ENCODE measurements at regions not wholly inside any gene's neighbourhood (a gene's known extent, or its start where the extent isn't known, plus 50 kb on each side); places are given as distances from the start of the nearest gene placed in this dataset.
"Not testable (repeated sequence)": the region's sequence is repeated elsewhere in the genome, so short reads cannot be mapped to it uniquely, and the experiment has no call there.

DNA sequence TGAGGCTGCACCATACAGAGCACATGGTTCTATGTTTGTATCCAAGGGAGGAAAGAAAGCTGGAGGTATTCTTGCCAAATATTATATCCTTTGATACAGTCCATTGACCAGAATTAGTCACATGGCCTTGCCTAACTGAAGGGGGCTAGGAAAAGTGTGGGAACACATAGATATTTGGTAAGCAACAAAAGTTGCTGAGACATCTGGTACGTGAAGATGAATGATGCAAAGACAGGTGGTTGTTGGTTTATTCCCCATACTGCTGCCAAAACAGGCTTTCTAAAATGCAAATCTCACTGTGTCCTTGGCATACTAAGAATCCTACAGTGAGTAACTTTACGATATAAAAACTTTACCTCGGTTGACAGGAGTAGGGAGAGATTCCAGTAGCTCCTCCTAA lies 162.2 kb downstream of the VGLL3 start:
- ChIA-PET POLR2A (no interaction called here), CTCF (no interaction called here)
- Histone ChIP-seq H3K27ac (no peak overlapping the region), H3K4me2 (no peak overlapping the region), H3K9me3 (no peaks in the 10 kb centered on the region), H3K4me3 (no peak overlapping the region), H3K4me1 (no peaks in the 10 kb centered on the region)
- FAIRE-seq (no peak), ATAC-seq (no peak), DNase-seq (ENCODE audit: low read depth in 1 of 2, low spot score in 1 of 2) (no peak)
- TF ChIP-seq CTCF (IDR thresholded peaks at IDR 0.05) (no peak), RARB (CRISPR knock-in tag; IDR thresholded peaks at IDR 0.05) (no peak), CBX8 (IDR thresholded peaks at IDR 0.05) (no peak), ESRRA (IDR thresholded peaks at IDR 0.05; ENCODE audit: borderline replicate concordance, low read length) (no peak), EP300 (IDR thresholded peaks at IDR 0.05) (no peak), EHMT2 (IDR thresholded peaks at IDR 0.05; ENCODE audit: low read depth) (no peak), BCL3 (IDR thresholded peaks at IDR 0.05) (no peak), HOXA7 (CRISPR knock-in tag; IDR thresholded peaks at IDR 0.05) (no peak), CBX2 (IDR thresholded peaks at IDR 0.05; ENCODE audit: borderline replicate concordance, low read depth) (no peak), MAZ (IDR thresholded peaks at IDR 0.05; ENCODE audit: borderline replicate concordance, low read depth, low read length) (no peak), BHLHE40 (IDR thresholded peaks at IDR 0.05; ENCODE audit: low read depth, low read length) (no peak)
- WGBS (ENCODE audit: missing lambda C conversion rate): 62% methylated on average over 3 of the region's 3 CpGs

DNA sequence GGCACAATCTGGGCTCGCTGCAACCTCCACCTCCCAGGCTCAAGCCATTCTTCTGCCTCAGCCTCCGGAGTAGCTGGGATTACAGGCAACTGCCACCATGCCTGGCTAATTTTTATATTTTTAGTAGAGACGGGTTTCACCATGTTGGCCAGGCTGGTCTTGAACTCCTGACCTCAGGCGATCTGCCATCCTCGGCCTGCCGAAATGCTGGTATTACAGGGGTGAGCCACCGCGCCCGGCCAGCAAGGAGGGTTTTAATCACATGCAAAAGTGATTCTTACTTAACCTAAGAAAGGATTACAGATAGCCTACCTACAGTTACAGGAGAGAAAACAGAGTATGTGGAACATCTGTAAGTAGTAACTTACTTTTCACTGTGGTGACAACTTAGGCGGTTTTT lies 163.4 kb downstream of the VGLL3 start:
- ATAC-seq; H3K4me2 ChIP-seq; H3K4me3 ChIP-seq; H3K4me1 ChIP-seq; DNase-seq (ENCODE audit: low read depth in 1 of 2, low spot score in 1 of 2); H3K27ac ChIP-seq; H3K9me3 ChIP-seq; POLR2A ChIA-PET; FAIRE-seq: not testable (repeated sequence)
- 83% methylated on average over 10 of the region's 10 CpGs for WGBS (ENCODE audit: missing lambda C conversion rate)
- CTCF ChIA-PET: interaction anchor here (1.4 kb wide), 1 partner anchor 11 kb away, joined by 3 read pairs; no protein-coding TSS in a partner anchor

GRCh38 chr3:86826292-86826691 lies 164.7 kb downstream of the VGLL3 start:
- ChIA-PET CTCF (interaction anchor here (1.4 kb wide), 1 partner anchor 10 kb away, joined by 3 read pairs; no protein-coding TSS in a partner anchor), POLR2A (no interaction called here)
- Histone ChIP-seq H3K4me3 (no peak overlapping the region), H3K27ac (no peak overlapping the region), H3K4me2 (no peak overlapping the region), H3K4me1 (no peaks in the 10 kb centered on the region), H3K9me3 (no peaks in the 10 kb centered on the region)
- TF ChIP-seq ESRRA (IDR thresholded peaks at IDR 0.05; ENCODE audit: borderline replicate concordance, low read length) (no peak), SREBF2 (IDR thresholded peaks at IDR 0.05) (no peak), JUNB (IDR thresholded peaks at IDR 0.05) (no peak), MAZ (IDR thresholded peaks at IDR 0.05; ENCODE audit: borderline replicate concordance, low read depth, low read length) (no peak), PHF8 (IDR thresholded peaks at IDR 0.05; ENCODE audit: borderline replicate concordance, low read depth) (no peak), BHLHE40 (IDR thresholded peaks at IDR 0.05; ENCODE audit: low read depth, low read length) (no peak), RNF2 (IDR thresholded peaks at IDR 0.05; ENCODE audit: borderline replicate concordance, low read depth) (no peak), CEBPB (IDR thresholded peaks at IDR 0.05) (no peak), EP300 (IDR thresholded peaks at IDR 0.05) (no peak), MAX (IDR thresholded peaks at IDR 0.05) (no peak), MYC (IDR thresholded peaks at IDR 0.05; ENCODE audit: borderline replicate concordance, low read length) (no peak), POLR2AphosphoS2 (conservative IDR thresholded peaks at IDR 0.05; ENCODE audit: low read length) (no peak), ZC3H11A (IDR thresholded peaks at IDR 0.05) (no peak), GATA3 (IDR thresholded peaks at IDR 0.05; ENCODE audit: borderline replicate concordance) (no peak), RARB (CRISPR knock-in tag; IDR thresholded peaks at IDR 0.05) (no peak), KDM5A (IDR thresholded peaks at IDR 0.05) (no peak), FOSB (CRISPR knock-in tag; IDR thresholded peaks at IDR 0.05) (no peak), ZFP36 (IDR thresholded peaks at IDR 0.05; ENCODE audit: borderline replicate concordance, partially characterized antibody) (no peak), NFE2L2 (conservative IDR thresholded peaks at IDR 0.05; ENCODE audit: low read length) (no peak)
- 87% methylated on average over 4 of the region's 4 CpGs for WGBS (ENCODE audit: missing lambda C conversion rate)
- no peak for ATAC-seq
- FAIRE-seq: no peak
- no peak for DNase-seq (ENCODE audit: low read depth in 1 of 2, low spot score in 1 of 2)

Measured in A549 (cell line).